NB4 (cell line): ENCODE measurements at regions not wholly inside any gene's neighbourhood (a gene's known extent, or its start where the extent isn't known, plus 50 kb on each side); places are given as distances from the start of the nearest gene placed in this dataset.

Experiments
- DNase-seq: peaks from one replicate; pipeline ENCODE4 v3.0.0; 2010; ENCODE audit warnings: low read depth
- H3K4me3 ChIP-seq: one replicate; pipeline ENCODE4 v1.5.1; 2011; ENCODE audit warnings: mild to moderate bottlenecking, low read depth, low read length, moderate library complexity
- CTCF ChIP-seq: IDR thresholded peaks from one replicate; pipeline ENCODE4 v1.5.1; 2012; ENCODE audit warnings: low read depth, low read length
- MAX ChIP-seq: IDR thresholded peaks from 2 replicates; pipeline ENCODE4 v1.6.1; 2011; ENCODE audit warnings: low read depth, low read length
- MYC ChIP-seq: IDR thresholded peaks from 2 replicates; pipeline ENCODE4 v1.6.1; 2011; ENCODE audit warnings: low read depth, low read length
- POLR2A ChIP-seq: IDR thresholded peaks from 2 replicates; pipeline ENCODE4 v1.6.1; 2011; ENCODE audit warnings: mild to moderate bottlenecking; ENCODE audit not compliant: insufficient read length; ENCODE audit errors: extremely low read depth

- H3K4me3 ChIP-seq: no peak overlapping the region
- peak; percentile 39 for DNase-seq
- TF ChIP-seq MYC (no peak), CTCF (no peak), POLR2A (no peak), MAX (no peak)
Measured at GRCh38 chr2:60661073-60661738, 94.9 kb upstream of the PAPOLG start.

- no peak for TF ChIP-seq MAX
- TF ChIP-seq POLR2A: no peak
- TF ChIP-seq MYC: no peak
- TF ChIP-seq CTCF: no peak
- no peak for DNase-seq
- no peak overlapping the region for H3K4me3 ChIP-seq
Measured at GRCh38 chr2:60662781-60663180, 93.3 kb upstream of the PAPOLG start.

- TF ChIP-seq MYC (no peak), MAX (no peak), CTCF (no peak), POLR2A (no peak)
- no peak for DNase-seq
- no peak overlapping the region for H3K4me3 ChIP-seq
Measured at GRCh38 chr2:60671966-60672365, 84.1 kb upstream of the PAPOLG start.

GRCh38 chr2:60674524-60675165 lies 81.4 kb upstream of the PAPOLG start:
- no peak overlapping the region for H3K4me3 ChIP-seq
- DNase-seq: peak; percentile 89
- TF ChIP-seq POLR2A (no peak), MYC (no peak), MAX (peak; percentile 58), CTCF (peak; percentile 90)

- no peak overlapping the region for H3K4me3 ChIP-seq
- TF ChIP-seq MYC: no peak
- no peak for TF ChIP-seq CTCF
- no peak for TF ChIP-seq MAX
- DNase-seq: no peak
Measured at GRCh38 chr2:60675301-60675700, 80.8 kb upstream of the PAPOLG start.
